ENCODE measurements at regions not wholly inside any gene's neighbourhood (a gene's known extent, or its start where the extent isn't known, plus 50 kb on each side); places are given as distances from the start of the nearest gene placed in this dataset.

GRCh38 chrX:36927712-36928111 is 80.5 kb upstream of the FAM47C start:
- no peak for TF ChIP-seq SUZ12 (IDR thresholded peaks at IDR 0.05)
- no peak for TF ChIP-seq FOXM1 (IDR thresholded peaks at IDR 0.05; ENCODE audit: borderline replicate concordance)
